Neural cell (in vitro differentiated cells): ENCODE measurements at regions not wholly inside any gene's neighbourhood (a gene's known extent, or its start where the extent isn't known, plus 50 kb on each side); places are given as distances from the start of the nearest gene placed in this dataset.

Source experiments
- H2AFZ ChIP-seq: fragments of 200-600, 300-800 bp; sonication (generic), shearing (Covaris generic); 2 replicates; pipeline ENCODE4 v1.6.0; 2014; ENCODE audit warnings: low read depth, mild to moderate bottlenecking, antibody characterized with exemption, low read length, moderate library complexity
- H3F3A ChIP-seq: fragments of 200-600 bp; shearing (Covaris generic); 2 replicates; pipeline ENCODE4 v1.6.1; 2016; ENCODE audit warnings: mild to moderate bottlenecking, moderate library complexity, mixed read lengths, antibody characterized with exemption, low read length; ENCODE audit not compliant: insufficient read depth, poor library complexity, severe bottlenecking
- H3K27ac ChIP-seq: fragments of 200-600, 300-800 bp; sonication (generic), shearing (Covaris generic); 2 replicates; pipeline ENCODE4 v1.5.1; 2014; ENCODE audit warnings: mild to moderate bottlenecking, low read length, moderate library complexity
- H3K27me3 ChIP-seq: fragments of 300-800, 200-600 bp; sonication (generic), shearing (Covaris generic); 2 replicates; pipeline ENCODE4 v1.6.0; 2014; ENCODE audit warnings: mild to moderate bottlenecking, low read depth, low read length, moderate library complexity; ENCODE audit not compliant: insufficient read depth
- H3K36me3 ChIP-seq: fragments of 300-800, 200-600 bp; sonication (generic), shearing (Covaris generic); 2 replicates; pipeline ENCODE4 v1.5.1; 2014; ENCODE audit warnings: mild to moderate bottlenecking, antibody characterized with exemption, low read length, moderate library complexity; ENCODE audit not compliant: insufficient read depth
- H3K4me2 ChIP-seq: fragments of 300-800, 200-600 bp; sonication (generic), shearing (Covaris generic); 2 replicates; pipeline ENCODE4 v1.6.0; 2014; ENCODE audit warnings: mild to moderate bottlenecking, low read length
- H3K4me3 ChIP-seq: fragments of 300-800, 200-600 bp; sonication (generic), shearing (Covaris generic); 2 replicates; pipeline ENCODE4 v1.5.1; 2014; ENCODE audit warnings: mild to moderate bottlenecking, low read length, moderate library complexity
- H3K79me2 ChIP-seq: fragments of 200-600 bp; shearing (Covaris generic); replicated peaks from 2 replicates; pipeline ENCODE4 v1.6.0; 2014; ENCODE audit warnings: mild to moderate bottlenecking, low read length, moderate library complexity; ENCODE audit not compliant: insufficient read depth
- H3K9ac ChIP-seq: fragments of 300-800, 200-600 bp; sonication (generic), shearing (Covaris generic); 2 replicates; pipeline ENCODE4 v1.6.1; 2016; ENCODE audit warnings: mild to moderate bottlenecking, low read length, mixed read lengths
- H3K9me2 ChIP-seq: fragments of 200-600 bp; shearing (Covaris generic); 2 replicates; pipeline ENCODE4 v1.6.1; 2016; ENCODE audit warnings: mild to moderate bottlenecking, low read length, mixed read lengths; ENCODE audit not compliant: insufficient read depth
- H3K9me3 ChIP-seq: fragments of 200-600, 300-800 bp; sonication (generic), shearing (Covaris generic); 2 replicates; pipeline ENCODE4 v1.6.1; 2016; ENCODE audit warnings: mild to moderate bottlenecking, mixed run types, low read length, moderate library complexity, mixed read lengths
- H4K20me1 ChIP-seq: fragments of 200-600 bp; shearing (Covaris generic); 2 replicates; pipeline ENCODE4 v1.6.1; 2016; ENCODE audit warnings: mild to moderate bottlenecking, mixed run types; ENCODE audit not compliant: insufficient read depth
- EP300 ChIP-seq: fragments of 450-650 bp; conservative IDR thresholded peaks from 2 replicates; pipeline ENCODE4 v1.6.1; 2014; ENCODE audit warnings: antibody characterized with exemption, mild to moderate bottlenecking, moderate library complexity; ENCODE audit not compliant: poor library complexity, severe bottlenecking
- EZH2 ChIP-seq: fragments of 200-600, 300-800 bp; shearing (Covaris generic), sonication (generic); IDR thresholded peaks from 2 replicates; pipeline ENCODE4 v1.6.1; 2014; ENCODE audit warnings: antibody characterized with exemption, low read length, borderline replicate concordance, mild to moderate bottlenecking; ENCODE audit not compliant: insufficient read depth, poor library complexity, severe bottlenecking
- MXI1 ChIP-seq: fragments of 450-650 bp; conservative IDR thresholded peaks from 2 replicates; pipeline ENCODE4 v1.6.1; 2014; ENCODE audit warnings: antibody characterized with exemption, mild to moderate bottlenecking; ENCODE audit not compliant: poor library complexity, severe bottlenecking
- POLR2AphosphoS5 ChIP-seq: IDR thresholded peaks from 2 replicates; pipeline ENCODE4 v1.6.1; 2012
- RAD21 ChIP-seq: fragments of 450-650 bp; conservative IDR thresholded peaks from 2 replicates; pipeline ENCODE4 v1.6.1; 2014; ENCODE audit warnings: antibody characterized with exemption, mild to moderate bottlenecking, moderate library complexity
- SMC3 ChIP-seq: fragments of 450-650 bp; conservative IDR thresholded peaks from 2 replicates; pipeline ENCODE4 v1.6.1; 2014; ENCODE audit warnings: antibody characterized with exemption, mild to moderate bottlenecking, moderate library complexity; ENCODE audit not compliant: poor library complexity
- TAF1 ChIP-seq: IDR thresholded peaks from 2 replicates; pipeline ENCODE4 v1.6.1; 2012; ENCODE audit warnings: low read depth
- TF ChIP-seq, protein P1 (sequence below): IDR thresholded peaks from 2 replicates; pipeline ENCODE4 v1.6.1; 2012; ENCODE audit warnings: borderline replicate concordance
- TF ChIP-seq, protein P2 (sequence below): fragments of 450-650 bp; IDR thresholded peaks from 2 replicates; pipeline ENCODE4 v1.5.1; 2014; ENCODE audit warnings: antibody characterized with exemption, mild to moderate bottlenecking, moderate library complexity; ENCODE audit not compliant: poor library complexity, severe bottlenecking

DNA sequence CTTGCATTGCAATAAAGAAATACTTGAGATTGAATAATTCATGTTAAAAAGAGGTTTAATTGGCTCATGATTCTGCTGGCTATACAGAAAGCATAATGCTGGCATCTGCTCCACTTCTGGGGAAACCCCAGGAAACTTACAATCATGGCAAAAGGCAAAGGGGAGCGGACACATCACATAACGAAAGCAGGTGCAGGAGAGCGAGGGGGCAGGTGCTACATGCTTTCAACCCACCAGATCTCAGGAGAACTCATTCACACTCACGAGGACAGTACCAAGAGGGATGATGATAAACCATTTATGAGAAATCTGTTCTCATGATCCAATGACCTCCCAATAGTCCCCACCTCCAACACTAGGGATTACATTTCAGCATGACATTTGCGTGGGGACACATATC lies 172.6 kb downstream of the RASSF9 start:
- H3K9ac ChIP-seq: no peak overlapping the region
- H3K36me3 ChIP-seq: no peaks in the 10 kb centered on the region
- H4K20me1 ChIP-seq: no peaks in the 10 kb centered on the region
- H3K4me3 ChIP-seq: no peak overlapping the region
- no peaks in the 10 kb centered on the region for H3K9me3 ChIP-seq
- no peaks in the 10 kb centered on the region for H3K27me3 ChIP-seq
- no peaks in the 10 kb centered on the region for H3K79me2 ChIP-seq
- no peak overlapping the region for H3K27ac ChIP-seq
- no peaks in the 10 kb centered on the region for H3K9me2 ChIP-seq
- no peaks in the 10 kb centered on the region for H3F3A ChIP-seq
- TF ChIP-seq RAD21 (no peak), MXI1 (no peak), EP300 (no peak), EZH2 (no peak), TAF1 (no peak), SMC3 (no peak), POLR2AphosphoS5 (no peak)
- TF ChIP-seq, protein P1, sequence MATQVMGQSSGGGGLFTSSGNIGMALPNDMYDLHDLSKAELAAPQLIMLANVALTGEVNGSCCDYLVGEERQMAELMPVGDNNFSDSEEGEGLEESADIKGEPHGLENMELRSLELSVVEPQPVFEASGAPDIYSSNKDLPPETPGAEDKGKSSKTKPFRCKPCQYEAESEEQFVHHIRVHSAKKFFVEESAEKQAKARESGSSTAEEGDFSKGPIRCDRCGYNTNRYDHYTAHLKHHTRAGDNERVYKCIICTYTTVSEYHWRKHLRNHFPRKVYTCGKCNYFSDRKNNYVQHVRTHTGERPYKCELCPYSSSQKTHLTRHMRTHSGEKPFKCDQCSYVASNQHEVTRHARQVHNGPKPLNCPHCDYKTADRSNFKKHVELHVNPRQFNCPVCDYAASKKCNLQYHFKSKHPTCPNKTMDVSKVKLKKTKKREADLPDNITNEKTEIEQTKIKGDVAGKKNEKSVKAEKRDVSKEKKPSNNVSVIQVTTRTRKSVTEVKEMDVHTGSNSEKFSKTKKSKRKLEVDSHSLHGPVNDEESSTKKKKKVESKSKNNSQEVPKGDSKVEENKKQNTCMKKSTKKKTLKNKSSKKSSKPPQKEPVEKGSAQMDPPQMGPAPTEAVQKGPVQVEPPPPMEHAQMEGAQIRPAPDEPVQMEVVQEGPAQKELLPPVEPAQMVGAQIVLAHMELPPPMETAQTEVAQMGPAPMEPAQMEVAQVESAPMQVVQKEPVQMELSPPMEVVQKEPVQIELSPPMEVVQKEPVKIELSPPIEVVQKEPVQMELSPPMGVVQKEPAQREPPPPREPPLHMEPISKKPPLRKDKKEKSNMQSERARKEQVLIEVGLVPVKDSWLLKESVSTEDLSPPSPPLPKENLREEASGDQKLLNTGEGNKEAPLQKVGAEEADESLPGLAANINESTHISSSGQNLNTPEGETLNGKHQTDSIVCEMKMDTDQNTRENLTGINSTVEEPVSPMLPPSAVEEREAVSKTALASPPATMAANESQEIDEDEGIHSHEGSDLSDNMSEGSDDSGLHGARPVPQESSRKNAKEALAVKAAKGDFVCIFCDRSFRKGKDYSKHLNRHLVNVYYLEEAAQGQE: no peak
- TF ChIP-seq, protein P2, sequence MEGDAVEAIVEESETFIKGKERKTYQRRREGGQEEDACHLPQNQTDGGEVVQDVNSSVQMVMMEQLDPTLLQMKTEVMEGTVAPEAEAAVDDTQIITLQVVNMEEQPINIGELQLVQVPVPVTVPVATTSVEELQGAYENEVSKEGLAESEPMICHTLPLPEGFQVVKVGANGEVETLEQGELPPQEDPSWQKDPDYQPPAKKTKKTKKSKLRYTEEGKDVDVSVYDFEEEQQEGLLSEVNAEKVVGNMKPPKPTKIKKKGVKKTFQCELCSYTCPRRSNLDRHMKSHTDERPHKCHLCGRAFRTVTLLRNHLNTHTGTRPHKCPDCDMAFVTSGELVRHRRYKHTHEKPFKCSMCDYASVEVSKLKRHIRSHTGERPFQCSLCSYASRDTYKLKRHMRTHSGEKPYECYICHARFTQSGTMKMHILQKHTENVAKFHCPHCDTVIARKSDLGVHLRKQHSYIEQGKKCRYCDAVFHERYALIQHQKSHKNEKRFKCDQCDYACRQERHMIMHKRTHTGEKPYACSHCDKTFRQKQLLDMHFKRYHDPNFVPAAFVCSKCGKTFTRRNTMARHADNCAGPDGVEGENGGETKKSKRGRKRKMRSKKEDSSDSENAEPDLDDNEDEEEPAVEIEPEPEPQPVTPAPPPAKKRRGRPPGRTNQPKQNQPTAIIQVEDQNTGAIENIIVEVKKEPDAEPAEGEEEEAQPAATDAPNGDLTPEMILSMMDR: no peak
- no peak overlapping the region for H2AFZ ChIP-seq
- no peak overlapping the region for H3K4me2 ChIP-seq

DNA sequence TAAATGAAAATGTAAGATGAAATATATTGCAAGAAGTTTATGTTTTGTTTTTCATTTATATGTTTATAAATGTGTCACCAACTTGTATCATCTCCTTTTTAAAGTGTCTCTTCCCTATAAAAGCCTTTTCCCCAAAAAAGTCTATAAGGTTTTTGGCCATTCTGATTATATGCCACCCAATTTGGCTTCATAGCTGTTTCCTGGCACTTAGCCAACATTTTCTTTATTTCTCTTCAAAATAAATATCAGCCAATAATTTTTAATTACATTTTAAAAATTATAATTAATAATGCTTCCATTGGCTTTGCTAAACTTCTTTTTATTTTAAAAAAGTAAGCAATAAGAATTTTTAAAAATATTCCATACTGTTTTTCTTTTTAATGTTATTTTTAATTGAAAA lies 171.8 kb downstream of the RASSF9 start:
- Histone ChIP-seq H3K79me2 (no peaks in the 10 kb centered on the region), H4K20me1 (no peaks in the 10 kb centered on the region), H3K9ac (no peak overlapping the region), H3K9me3 (no peaks in the 10 kb centered on the region), H3K36me3 (no peaks in the 10 kb centered on the region), H3K4me2 (no peak overlapping the region), H3K27me3 (no peaks in the 10 kb centered on the region), H3F3A (no peaks in the 10 kb centered on the region), H2AFZ (no peak overlapping the region), H3K4me3 (no peak overlapping the region), H3K27ac (no peak overlapping the region), H3K9me2 (no peaks in the 10 kb centered on the region)
- no peak for TF ChIP-seq TAF1
- TF ChIP-seq RAD21: no peak
- TF ChIP-seq MXI1: no peak
- no peak for TF ChIP-seq EZH2
- no peak for TF ChIP-seq SMC3
- TF ChIP-seq, protein P1: no peak
- TF ChIP-seq POLR2AphosphoS5: no peak
- TF ChIP-seq, protein P2: no peak
- TF ChIP-seq EP300: no peak
